Osteoblast (primary cell): ENCODE measurements at regions not wholly inside any gene's neighbourhood (a gene's known extent, or its start where the extent isn't known, plus 50 kb on each side); places are given as distances from the start of the nearest gene placed in this dataset.

Source experiments
- DNase-seq: peaks from one replicate; pipeline ENCODE4 v3.0.0; 2011; ENCODE audit warnings: low spot score, mixed read lengths; ENCODE audit not compliant: insufficient read length; ENCODE audit errors: missing footprints
- H2AFZ ChIP-seq: 2 replicates; pipeline ENCODE4 v1.6.0; 2011; ENCODE audit warnings: mild to moderate bottlenecking, low read length
- H3K27ac ChIP-seq: 2 replicates; pipeline ENCODE4 v1.5.1; 2011; ENCODE audit warnings: mild to moderate bottlenecking, low read depth, low read length, moderate library complexity
- H3K27me3 ChIP-seq: 2 replicates; pipeline ENCODE4 v1.6.0; 2012; ENCODE audit warnings: mild to moderate bottlenecking, control low read depth, inconsistent platforms, low read length, moderate library complexity; ENCODE audit not compliant: insufficient read depth
- H3K36me3 ChIP-seq: 2 replicates; pipeline ENCODE4 v1.5.1; 2011; ENCODE audit warnings: mild to moderate bottlenecking, low read length, control low read depth, moderate library complexity; ENCODE audit not compliant: insufficient read depth
- H3K4me1 ChIP-seq: 2 replicates; pipeline ENCODE4 v1.5.1; 2011; ENCODE audit warnings: mild to moderate bottlenecking, low read length, control low read depth, moderate library complexity; ENCODE audit not compliant: insufficient read depth
- H3K4me2 ChIP-seq: 2 replicates; pipeline ENCODE4 v1.6.0; 2011; ENCODE audit warnings: mild to moderate bottlenecking, low read length; ENCODE audit not compliant: insufficient read depth
- H3K4me3 ChIP-seq: fragments of 200-600 bp; sonication (generic); 3 replicates; pipeline ENCODE4 v1.5.1; 2012; ENCODE audit warnings: mild to moderate bottlenecking, low read length, inconsistent platforms; ENCODE audit not compliant: insufficient read depth
- H3K79me2 ChIP-seq: 2 replicates; pipeline ENCODE4 v1.6.0; 2012; ENCODE audit warnings: mild to moderate bottlenecking, low read length, control low read depth, inconsistent platforms; ENCODE audit not compliant: insufficient read depth
- H3K9me3 ChIP-seq: 2 replicates; pipeline ENCODE4 v1.5.1; 2011; ENCODE audit warnings: low read depth, low read length, control low read depth
- H4K20me1 ChIP-seq: 2 replicates; pipeline ENCODE4 v1.6.0; 2012; ENCODE audit warnings: mild to moderate bottlenecking, low read length, control low read depth; ENCODE audit not compliant: insufficient read depth
- TF ChIP-seq, protein P1 (sequence below): IDR thresholded peaks from 2 replicates; pipeline ENCODE4 v1.5.1; 2011; ENCODE audit warnings: mild to moderate bottlenecking, low read depth, low read length, moderate library complexity; ENCODE audit errors: extremely low read depth

DNA sequence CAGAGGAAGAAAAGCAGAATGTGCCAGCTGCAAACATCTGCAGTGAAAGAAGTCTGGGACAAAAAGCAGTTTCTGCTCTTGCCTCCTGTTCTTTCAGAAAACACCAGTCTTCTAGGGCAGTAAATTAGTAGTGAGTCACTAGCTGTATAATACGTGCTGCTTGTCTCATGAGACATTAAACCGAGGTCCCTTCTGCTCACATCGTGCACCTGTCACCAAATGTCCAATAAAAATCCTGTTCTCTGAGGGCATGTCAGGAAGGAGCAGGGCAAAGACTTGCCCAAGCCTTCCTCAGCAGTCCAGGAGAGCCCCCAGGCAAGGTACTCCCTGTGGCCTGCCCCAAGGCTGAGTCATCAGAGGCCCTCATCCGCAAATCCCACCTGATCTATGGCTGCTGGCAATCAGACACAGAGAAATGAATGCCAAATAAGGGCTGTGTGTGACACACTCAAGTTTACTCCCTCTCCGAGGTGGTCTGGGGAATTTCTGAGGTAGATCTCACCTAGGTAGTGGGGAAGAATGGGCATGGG lies 255.3 kb upstream of the SMARCA2 start:
- no peaks in the 10 kb centered on the region for H3K27me3 ChIP-seq
- no peak overlapping the region for H2AFZ ChIP-seq
- no peak overlapping the region for H3K4me3 ChIP-seq
- H3K4me1 ChIP-seq: no peaks in the 10 kb centered on the region
- no peaks in the 10 kb centered on the region for H4K20me1 ChIP-seq
- no peaks in the 10 kb centered on the region for H3K36me3 ChIP-seq
- no peak overlapping the region for H3K27ac ChIP-seq
- H3K79me2 ChIP-seq: no peaks in the 10 kb centered on the region
- peak; percentile 4 for DNase-seq
- no peak overlapping the region for H3K4me2 ChIP-seq
- TF ChIP-seq, protein P1, sequence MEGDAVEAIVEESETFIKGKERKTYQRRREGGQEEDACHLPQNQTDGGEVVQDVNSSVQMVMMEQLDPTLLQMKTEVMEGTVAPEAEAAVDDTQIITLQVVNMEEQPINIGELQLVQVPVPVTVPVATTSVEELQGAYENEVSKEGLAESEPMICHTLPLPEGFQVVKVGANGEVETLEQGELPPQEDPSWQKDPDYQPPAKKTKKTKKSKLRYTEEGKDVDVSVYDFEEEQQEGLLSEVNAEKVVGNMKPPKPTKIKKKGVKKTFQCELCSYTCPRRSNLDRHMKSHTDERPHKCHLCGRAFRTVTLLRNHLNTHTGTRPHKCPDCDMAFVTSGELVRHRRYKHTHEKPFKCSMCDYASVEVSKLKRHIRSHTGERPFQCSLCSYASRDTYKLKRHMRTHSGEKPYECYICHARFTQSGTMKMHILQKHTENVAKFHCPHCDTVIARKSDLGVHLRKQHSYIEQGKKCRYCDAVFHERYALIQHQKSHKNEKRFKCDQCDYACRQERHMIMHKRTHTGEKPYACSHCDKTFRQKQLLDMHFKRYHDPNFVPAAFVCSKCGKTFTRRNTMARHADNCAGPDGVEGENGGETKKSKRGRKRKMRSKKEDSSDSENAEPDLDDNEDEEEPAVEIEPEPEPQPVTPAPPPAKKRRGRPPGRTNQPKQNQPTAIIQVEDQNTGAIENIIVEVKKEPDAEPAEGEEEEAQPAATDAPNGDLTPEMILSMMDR: no peak
- peaks cover 2% of the 10 kb centered on the region for H3K9me3 ChIP-seq

DNA sequence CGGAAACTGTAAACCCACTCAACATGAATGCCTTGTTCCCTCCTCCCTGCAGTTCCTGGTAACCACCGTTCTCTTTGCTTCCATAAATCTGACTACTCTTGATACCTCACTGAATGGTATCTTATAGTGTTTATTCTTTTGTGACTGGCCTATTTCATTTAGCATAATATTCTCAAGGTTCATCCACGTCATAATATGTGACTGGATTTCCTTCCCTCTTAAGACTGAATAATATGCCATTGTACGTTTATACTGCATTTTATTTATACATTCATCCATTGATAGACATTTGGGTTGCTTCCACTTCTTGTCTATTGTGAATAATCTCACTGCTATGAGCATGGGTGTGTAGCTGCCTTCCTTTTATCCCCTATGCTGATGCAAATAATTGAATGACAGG lies 253.3 kb upstream of the SMARCA2 start:
- Histone ChIP-seq H3K27me3 (no peaks in the 10 kb centered on the region), H3K27ac (no peak overlapping the region), H2AFZ (no peak overlapping the region), H3K36me3 (no peaks in the 10 kb centered on the region), H3K4me3 (no peak overlapping the region), H4K20me1 (no peaks in the 10 kb centered on the region), H3K4me2 (no peak overlapping the region), H3K79me2 (no peaks in the 10 kb centered on the region), H3K4me1 (no peaks in the 10 kb centered on the region), H3K9me3 (no peaks in the 10 kb centered on the region)
- DNase-seq: no peak
- TF ChIP-seq, protein P1: no peak

DNA sequence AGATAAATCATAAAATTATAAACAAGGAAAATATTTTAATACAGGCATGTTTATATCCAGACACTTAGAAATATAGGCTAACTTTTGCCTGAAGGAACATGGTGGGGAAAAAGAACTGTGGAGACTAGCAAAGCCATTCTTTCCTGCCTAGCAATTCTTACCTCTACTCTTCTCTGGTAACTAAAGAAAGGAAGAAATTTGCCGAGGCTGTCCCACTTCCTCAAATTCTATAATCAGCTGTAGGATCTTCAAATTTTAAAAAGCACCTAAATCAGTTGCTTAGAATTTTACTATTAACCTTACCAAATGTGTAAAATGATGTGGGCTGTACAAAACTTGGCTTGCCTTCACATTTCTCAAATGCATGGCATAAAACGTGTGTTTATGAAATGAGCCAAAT lies 249.1 kb upstream of the SMARCA2 start:
- no peak for DNase-seq
- H3K27ac ChIP-seq: no peak overlapping the region
- H3K4me1 ChIP-seq: no peaks in the 10 kb centered on the region
- no peaks in the 10 kb centered on the region for H3K36me3 ChIP-seq
- no peak overlapping the region for H2AFZ ChIP-seq
- no peaks in the 10 kb centered on the region for H3K27me3 ChIP-seq
- no peaks in the 10 kb centered on the region for H3K79me2 ChIP-seq
- H3K4me3 ChIP-seq: no peak overlapping the region
- TF ChIP-seq, protein P1: no peak
- H3K4me2 ChIP-seq: no peak overlapping the region
- H3K9me3 ChIP-seq: no peaks in the 10 kb centered on the region
- no peaks in the 10 kb centered on the region for H4K20me1 ChIP-seq

DNA sequence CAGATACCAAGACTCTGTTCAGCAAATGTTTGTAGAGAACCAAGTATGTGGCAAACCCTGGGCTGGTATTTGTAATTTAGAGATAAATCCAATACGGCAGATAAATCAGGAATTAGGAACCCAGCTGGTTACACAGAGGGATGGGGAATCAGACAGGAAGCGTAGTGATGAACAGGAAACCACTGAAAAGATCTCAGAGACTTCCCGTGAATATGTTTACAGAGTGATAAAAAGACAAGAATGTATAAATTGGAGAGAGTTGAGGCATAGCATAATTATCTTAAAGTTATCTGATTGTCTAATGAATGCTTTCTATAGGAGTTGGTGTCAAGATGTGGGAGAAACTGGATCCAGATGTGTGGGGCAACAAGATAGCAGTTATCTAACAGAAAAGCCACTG lies 246.6 kb upstream of the SMARCA2 start:
- H3K4me2 ChIP-seq: no peak overlapping the region
- H3K27me3 ChIP-seq: no peaks in the 10 kb centered on the region
- no peaks in the 10 kb centered on the region for H3K79me2 ChIP-seq
- DNase-seq: no peak
- no peaks in the 10 kb centered on the region for H3K36me3 ChIP-seq
- H2AFZ ChIP-seq: no peak overlapping the region
- H3K4me3 ChIP-seq: no peak overlapping the region
- TF ChIP-seq, protein P1: no peak
- no peaks in the 10 kb centered on the region for H3K9me3 ChIP-seq
- no peak overlapping the region for H3K27ac ChIP-seq
- no peaks in the 10 kb centered on the region for H3K4me1 ChIP-seq
- no peaks in the 10 kb centered on the region for H4K20me1 ChIP-seq
